ENCODE measurements at regions not wholly inside any gene's neighbourhood (a gene's known extent, or its start where the extent isn't known, plus 50 kb on each side); places are given as distances from the start of the nearest gene placed in this dataset.

DNA sequence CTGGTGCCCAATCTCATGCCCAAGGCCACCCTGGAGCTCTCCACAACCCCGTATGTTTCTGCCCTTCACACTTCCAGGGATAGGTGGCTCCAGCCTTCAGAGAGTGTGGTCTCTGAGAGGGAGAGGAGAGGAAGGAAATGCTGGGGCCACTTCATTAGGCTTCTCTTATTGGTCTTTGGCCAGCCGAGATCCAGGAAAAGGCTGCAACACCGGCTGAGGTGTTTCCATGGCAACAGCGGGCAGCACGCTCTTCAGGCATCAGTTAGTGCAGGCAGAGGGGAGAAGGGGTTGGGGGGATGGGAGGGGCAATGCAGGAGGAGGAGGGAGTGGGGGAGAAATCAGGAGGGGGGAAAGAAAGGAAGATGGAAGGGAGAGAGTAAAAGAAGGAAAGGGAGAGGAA, 275.1 kb upstream of the GJB5 start:
- TF ChIP-seq, protein P1, sequence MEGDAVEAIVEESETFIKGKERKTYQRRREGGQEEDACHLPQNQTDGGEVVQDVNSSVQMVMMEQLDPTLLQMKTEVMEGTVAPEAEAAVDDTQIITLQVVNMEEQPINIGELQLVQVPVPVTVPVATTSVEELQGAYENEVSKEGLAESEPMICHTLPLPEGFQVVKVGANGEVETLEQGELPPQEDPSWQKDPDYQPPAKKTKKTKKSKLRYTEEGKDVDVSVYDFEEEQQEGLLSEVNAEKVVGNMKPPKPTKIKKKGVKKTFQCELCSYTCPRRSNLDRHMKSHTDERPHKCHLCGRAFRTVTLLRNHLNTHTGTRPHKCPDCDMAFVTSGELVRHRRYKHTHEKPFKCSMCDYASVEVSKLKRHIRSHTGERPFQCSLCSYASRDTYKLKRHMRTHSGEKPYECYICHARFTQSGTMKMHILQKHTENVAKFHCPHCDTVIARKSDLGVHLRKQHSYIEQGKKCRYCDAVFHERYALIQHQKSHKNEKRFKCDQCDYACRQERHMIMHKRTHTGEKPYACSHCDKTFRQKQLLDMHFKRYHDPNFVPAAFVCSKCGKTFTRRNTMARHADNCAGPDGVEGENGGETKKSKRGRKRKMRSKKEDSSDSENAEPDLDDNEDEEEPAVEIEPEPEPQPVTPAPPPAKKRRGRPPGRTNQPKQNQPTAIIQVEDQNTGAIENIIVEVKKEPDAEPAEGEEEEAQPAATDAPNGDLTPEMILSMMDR (conservative IDR thresholded peaks at IDR 0.05; ENCODE audit: low read depth, low read length), result no peak
- TF ChIP-seq EZH2phosphoT487 (IDR thresholded peaks at IDR 0.05; ENCODE audit: borderline replicate concordance, low read length), result no peak
